Astrocyte (in vitro differentiated cells and primary cell): ENCODE measurements at regions not wholly inside any gene's neighbourhood (a gene's known extent, or its start where the extent isn't known, plus 50 kb on each side); places are given as distances from the start of the nearest gene placed in this dataset.

ENCODE experiments used
- EZH2 ChIP-seq: IDR thresholded peaks from 2 replicates; pipeline ENCODE4 v1.6.1; 2012; ENCODE audit warnings: mild to moderate bottlenecking, low read length, inconsistent platforms; ENCODE audit not compliant: insufficient read depth
- TF ChIP-seq, protein P1 (sequence below): IDR thresholded peaks from 2 replicates; pipeline ENCODE4 v1.5.1; 2011; ENCODE audit warnings: low read depth, mild to moderate bottlenecking, inconsistent platforms, low read length, moderate library complexity; ENCODE audit not compliant: insufficient read depth

DNA sequence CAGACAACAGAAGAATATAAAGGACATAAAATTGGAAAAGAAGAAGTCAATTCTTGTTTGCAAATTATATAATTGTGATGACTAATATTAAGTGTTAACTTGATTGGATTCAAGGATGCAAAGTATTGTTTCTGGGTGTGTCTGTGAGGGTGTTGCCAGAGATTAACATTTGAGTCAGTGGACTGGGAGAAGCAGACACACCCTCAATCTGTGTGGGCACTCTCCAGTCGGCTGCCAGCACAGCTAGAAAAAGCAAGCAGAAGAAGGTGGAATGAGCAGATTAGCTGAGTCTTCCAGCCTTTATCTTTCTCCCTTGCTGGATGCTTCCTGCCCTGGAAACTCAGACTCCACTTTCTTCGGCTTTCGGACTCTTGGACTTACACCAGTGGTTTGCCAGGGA, 51.7 kb downstream of the UBE2NL start:
- TF ChIP-seq, protein P1, sequence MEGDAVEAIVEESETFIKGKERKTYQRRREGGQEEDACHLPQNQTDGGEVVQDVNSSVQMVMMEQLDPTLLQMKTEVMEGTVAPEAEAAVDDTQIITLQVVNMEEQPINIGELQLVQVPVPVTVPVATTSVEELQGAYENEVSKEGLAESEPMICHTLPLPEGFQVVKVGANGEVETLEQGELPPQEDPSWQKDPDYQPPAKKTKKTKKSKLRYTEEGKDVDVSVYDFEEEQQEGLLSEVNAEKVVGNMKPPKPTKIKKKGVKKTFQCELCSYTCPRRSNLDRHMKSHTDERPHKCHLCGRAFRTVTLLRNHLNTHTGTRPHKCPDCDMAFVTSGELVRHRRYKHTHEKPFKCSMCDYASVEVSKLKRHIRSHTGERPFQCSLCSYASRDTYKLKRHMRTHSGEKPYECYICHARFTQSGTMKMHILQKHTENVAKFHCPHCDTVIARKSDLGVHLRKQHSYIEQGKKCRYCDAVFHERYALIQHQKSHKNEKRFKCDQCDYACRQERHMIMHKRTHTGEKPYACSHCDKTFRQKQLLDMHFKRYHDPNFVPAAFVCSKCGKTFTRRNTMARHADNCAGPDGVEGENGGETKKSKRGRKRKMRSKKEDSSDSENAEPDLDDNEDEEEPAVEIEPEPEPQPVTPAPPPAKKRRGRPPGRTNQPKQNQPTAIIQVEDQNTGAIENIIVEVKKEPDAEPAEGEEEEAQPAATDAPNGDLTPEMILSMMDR = no peak
- no peak for TF ChIP-seq EZH2
